DOHH2 (cell line): ENCODE measurements at regions not wholly inside any gene's neighbourhood (a gene's known extent, or its start where the extent isn't known, plus 50 kb on each side); places are given as distances from the start of the nearest gene placed in this dataset.

Source experiments
- H3F3A ChIP-seq: fragments of 200-600 bp; sonication (generic), shearing (Covaris generic); 2 replicates; pipeline ENCODE4 v1.6.0; 2016; ENCODE audit warnings: antibody characterized with exemption, mild to moderate bottlenecking; ENCODE audit not compliant: control insufficient read depth, insufficient read depth
- H3K27ac ChIP-seq: fragments of 200-600 bp; sonication (generic); 2 replicates; pipeline ENCODE4 v1.5.1; 2014; ENCODE audit warnings: low read depth, mild to moderate bottlenecking, low read length, moderate library complexity
- H3K27me3 ChIP-seq: fragments of 200-600 bp; sonication (generic); 2 replicates; pipeline ENCODE4 v1.6.1; 2014; ENCODE audit warnings: mild to moderate bottlenecking, low read length, mixed read lengths; ENCODE audit not compliant: control insufficient read depth
- H3K36me3 ChIP-seq: fragments of 200-600 bp; sonication (generic); 2 replicates; pipeline ENCODE4 v1.6.1; 2014; ENCODE audit warnings: mild to moderate bottlenecking, low read length, moderate library complexity, mixed read lengths; ENCODE audit not compliant: control insufficient read depth
- H3K4me1 ChIP-seq: fragments of 200-600 bp; sonication (generic); 2 replicates; pipeline ENCODE4 v1.6.1; 2014; ENCODE audit warnings: mild to moderate bottlenecking, low read length, mixed read lengths; ENCODE audit not compliant: control insufficient read depth
- H3K4me2 ChIP-seq: fragments of 200-600 bp; sonication (generic); 2 replicates; pipeline ENCODE4 v1.6.0; 2014; ENCODE audit warnings: mild to moderate bottlenecking, low read length, moderate library complexity
- H3K4me3 ChIP-seq: fragments of 200-600 bp; sonication (generic); 2 replicates; pipeline ENCODE4 v1.5.1; 2014; ENCODE audit warnings: mild to moderate bottlenecking, low read length, mixed read lengths
- H3K79me2 ChIP-seq: fragments of 200-600 bp; sonication (generic); 2 replicates; pipeline ENCODE4 v1.6.1; 2014; ENCODE audit warnings: mild to moderate bottlenecking, low read length, mixed read lengths; ENCODE audit not compliant: control insufficient read depth
- H3K9me2 ChIP-seq: fragments of 200-600 bp; sonication (generic); replicated peaks from 2 replicates; pipeline ENCODE4 v1.6.1; 2014; ENCODE audit warnings: mild to moderate bottlenecking, low read length, mixed read lengths; ENCODE audit not compliant: control insufficient read depth
- H3K9me3 ChIP-seq: fragments of 200-600 bp; sonication (generic); 2 replicates; pipeline ENCODE4 v1.6.1; 2014; ENCODE audit warnings: antibody characterized with exemption, low read length, mixed read lengths; ENCODE audit not compliant: control insufficient read depth, insufficient read depth
- H4K20me1 ChIP-seq: fragments of 200-600 bp; sonication (generic); 2 replicates; pipeline ENCODE4 v1.6.0; 2014; ENCODE audit warnings: low read depth, mild to moderate bottlenecking, antibody characterized with exemption, low read length, moderate library complexity; ENCODE audit not compliant: control insufficient read depth, insufficient read depth
- EZH2phosphoT487 ChIP-seq: fragments of 200-600 bp; sonication (generic); IDR thresholded peaks from 2 replicates; pipeline ENCODE4 v1.6.1; 2017; ENCODE audit warnings: borderline replicate concordance, mild to moderate bottlenecking, antibody characterized with exemption, low read length, moderate library complexity, mixed read lengths
- TF ChIP-seq, protein P1 (sequence below): fragments of 200-600 bp; sonication (generic); IDR thresholded peaks from one replicate; pipeline ENCODE4 v1.5.1; 2014; ENCODE audit warnings: antibody characterized with exemption, mild to moderate bottlenecking, low read depth, low read length; ENCODE audit not compliant: poor library complexity, severe bottlenecking

DNA sequence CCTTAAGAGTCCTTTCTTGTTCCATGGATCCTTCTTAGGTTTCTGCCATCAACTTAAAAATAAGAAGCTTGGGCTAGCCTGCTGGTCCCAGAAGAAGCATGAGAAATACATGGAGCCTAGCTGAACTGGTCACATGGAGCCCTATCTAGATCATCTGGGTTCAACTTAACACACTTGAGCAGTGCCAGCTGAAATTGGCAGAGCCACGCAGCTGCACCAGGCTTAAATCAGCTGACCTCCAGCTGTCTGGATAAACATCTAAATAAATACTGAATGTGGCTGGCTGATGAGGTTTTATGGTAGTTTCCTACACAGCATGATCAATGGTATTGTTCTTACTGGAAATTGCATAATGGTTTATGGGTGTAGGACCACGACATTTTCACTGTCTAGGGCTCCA, 598.4 kb upstream of the FAM241A start:
- no peaks in the 10 kb centered on the region for H3K9me2 ChIP-seq
- H4K20me1 ChIP-seq, result no peaks in the 10 kb centered on the region
- TF ChIP-seq, protein P1, sequence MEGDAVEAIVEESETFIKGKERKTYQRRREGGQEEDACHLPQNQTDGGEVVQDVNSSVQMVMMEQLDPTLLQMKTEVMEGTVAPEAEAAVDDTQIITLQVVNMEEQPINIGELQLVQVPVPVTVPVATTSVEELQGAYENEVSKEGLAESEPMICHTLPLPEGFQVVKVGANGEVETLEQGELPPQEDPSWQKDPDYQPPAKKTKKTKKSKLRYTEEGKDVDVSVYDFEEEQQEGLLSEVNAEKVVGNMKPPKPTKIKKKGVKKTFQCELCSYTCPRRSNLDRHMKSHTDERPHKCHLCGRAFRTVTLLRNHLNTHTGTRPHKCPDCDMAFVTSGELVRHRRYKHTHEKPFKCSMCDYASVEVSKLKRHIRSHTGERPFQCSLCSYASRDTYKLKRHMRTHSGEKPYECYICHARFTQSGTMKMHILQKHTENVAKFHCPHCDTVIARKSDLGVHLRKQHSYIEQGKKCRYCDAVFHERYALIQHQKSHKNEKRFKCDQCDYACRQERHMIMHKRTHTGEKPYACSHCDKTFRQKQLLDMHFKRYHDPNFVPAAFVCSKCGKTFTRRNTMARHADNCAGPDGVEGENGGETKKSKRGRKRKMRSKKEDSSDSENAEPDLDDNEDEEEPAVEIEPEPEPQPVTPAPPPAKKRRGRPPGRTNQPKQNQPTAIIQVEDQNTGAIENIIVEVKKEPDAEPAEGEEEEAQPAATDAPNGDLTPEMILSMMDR, result no peak

DNA sequence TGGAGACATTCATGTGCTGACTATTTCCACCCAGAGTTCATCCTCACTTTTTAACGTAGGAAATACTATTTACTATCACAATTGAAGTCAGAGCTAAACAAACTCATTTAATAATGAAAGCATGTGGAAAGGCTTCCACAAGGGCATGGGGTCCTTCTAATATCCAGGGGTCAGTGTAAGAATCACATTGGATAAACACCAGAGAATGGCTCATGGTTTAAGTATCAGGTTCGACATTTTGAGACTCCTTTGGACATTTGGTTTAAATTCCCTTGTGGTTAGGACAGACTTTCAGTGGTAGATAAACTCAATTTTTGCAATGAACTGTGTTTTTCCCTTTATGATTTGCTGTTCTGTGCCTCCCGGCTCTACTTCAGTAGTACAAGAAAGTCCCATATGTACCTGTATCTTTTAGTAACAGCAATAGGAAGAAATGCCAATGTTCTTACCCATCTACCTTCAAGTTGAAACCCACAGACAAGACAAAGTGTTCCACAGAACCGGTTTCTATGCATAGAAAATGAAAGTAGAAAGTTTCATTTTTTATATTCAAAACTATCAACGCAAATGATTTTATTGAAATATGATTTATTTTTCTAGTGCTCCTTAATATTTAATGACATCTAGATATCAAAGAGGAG, 589.0 kb upstream of the FAM241A start:
- H3K27ac ChIP-seq, result no peak overlapping the region
- TF ChIP-seq EZH2phosphoT487, result no peak
- TF ChIP-seq, protein P1, result no peak
- no peaks in the 10 kb centered on the region for H3K9me3 ChIP-seq
- H3K4me3 ChIP-seq, result no peak overlapping the region
- H4K20me1 ChIP-seq, result no peaks in the 10 kb centered on the region
- no peaks in the 10 kb centered on the region for H3K36me3 ChIP-seq
- no peaks in the 10 kb centered on the region for H3K27me3 ChIP-seq
- no peaks in the 10 kb centered on the region for H3K4me1 ChIP-seq
- H3K79me2 ChIP-seq, result no peaks in the 10 kb centered on the region
- H3F3A ChIP-seq, result no peaks in the 10 kb centered on the region
- no peaks in the 10 kb centered on the region for H3K9me2 ChIP-seq
- no peak overlapping the region for H3K4me2 ChIP-seq

More for the DNA sequence above, 598.4 kb upstream of the FAM241A start:
- Histone ChIP-seq H3K4me1 (no peaks in the 10 kb centered on the region), H3K79me2 (no peaks in the 10 kb centered on the region), H3K9me3 (no peaks in the 10 kb centered on the region), H3F3A (no peaks in the 10 kb centered on the region), H3K4me3 (no peak overlapping the region), H3K4me2 (no peak overlapping the region), H3K27ac (no peak overlapping the region), H3K36me3 (no peaks in the 10 kb centered on the region), H3K27me3 (no peaks in the 10 kb centered on the region)

DNA sequence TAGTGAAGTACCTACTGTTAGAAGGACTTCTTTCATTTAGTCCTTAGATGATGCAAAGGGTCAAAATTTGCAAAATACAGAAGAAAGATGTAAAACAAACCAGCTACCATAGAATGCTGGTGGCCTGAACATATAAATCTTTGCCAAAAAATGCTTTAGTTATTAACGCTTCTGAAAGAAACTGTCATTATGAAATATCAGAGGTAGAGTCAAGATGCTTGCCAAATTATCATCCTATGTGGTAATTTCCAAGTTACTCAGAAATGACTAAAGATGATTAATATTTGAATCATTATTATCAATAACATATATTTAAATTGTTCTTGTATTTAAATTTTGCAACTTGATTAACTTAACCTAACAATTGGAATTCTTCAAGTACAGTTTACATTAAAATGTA, 588.4 kb upstream of the FAM241A start:
- Histone ChIP-seq H3K27ac (no peak overlapping the region), H3K4me3 (no peak overlapping the region), H3K27me3 (no peaks in the 10 kb centered on the region), H3K4me1 (no peaks in the 10 kb centered on the region), H3K4me2 (no peak overlapping the region), H3K9me2 (no peaks in the 10 kb centered on the region), H3K36me3 (no peaks in the 10 kb centered on the region), H3F3A (no peaks in the 10 kb centered on the region), H3K9me3 (no peaks in the 10 kb centered on the region), H3K79me2 (no peaks in the 10 kb centered on the region), H4K20me1 (no peaks in the 10 kb centered on the region)
- no peak for TF ChIP-seq EZH2phosphoT487
- TF ChIP-seq, protein P1, result no peak

- H3K4me2 ChIP-seq, result no peak overlapping the region
- H3K79me2 ChIP-seq, result no peaks in the 10 kb centered on the region
- no peaks in the 10 kb centered on the region for H4K20me1 ChIP-seq
- no peak for TF ChIP-seq EZH2phosphoT487
- TF ChIP-seq, protein P1, result no peak
- no peaks in the 10 kb centered on the region for H3K27me3 ChIP-seq
- H3K27ac ChIP-seq, result no peak overlapping the region
- no peaks in the 10 kb centered on the region for H3K9me3 ChIP-seq
- H3K36me3 ChIP-seq, result no peaks in the 10 kb centered on the region
- H3K9me2 ChIP-seq, result no peaks in the 10 kb centered on the region
- no peaks in the 10 kb centered on the region for H3K4me1 ChIP-seq
- no peak overlapping the region for H3K4me3 ChIP-seq
- no peaks in the 10 kb centered on the region for H3F3A ChIP-seq
These were observed 582.4 kb upstream of the FAM241A start for GRCh38 chr4:111562826-111563225.
